HEK293T (cell line): ENCODE measurements at regions not wholly inside any gene's neighbourhood (a gene's known extent, or its start where the extent isn't known, plus 50 kb on each side); places are given as distances from the start of the nearest gene placed in this dataset.

Source experiments
- ARNT ChIP-seq: fragments of 450-650 bp; IDR thresholded peaks from 2 replicates; pipeline ENCODE4 v1.6.1; 2017; ENCODE audit warnings: mild to moderate bottlenecking
- BHLHE40 ChIP-seq: fragments of 450-650 bp; IDR thresholded peaks from 2 replicates; pipeline ENCODE4 v1.6.1; 2016; ENCODE audit warnings: mild to moderate bottlenecking, moderate library complexity, borderline replicate concordance
- CTBP1 ChIP-seq: fragments of 450-650 bp; IDR thresholded peaks from 2 replicates; pipeline ENCODE4 v1.6.1; 2016; ENCODE audit warnings: borderline replicate concordance
- ELF4 ChIP-seq: fragments of 450-650 bp; IDR thresholded peaks from 2 replicates; pipeline ENCODE4 v1.6.1; 2017; ENCODE audit warnings: antibody characterized with exemption
- FOXA1 ChIP-seq: fragments of 450-650 bp; IDR thresholded peaks from 2 replicates; pipeline ENCODE4 v1.6.1; 2016; ENCODE audit warnings: mild to moderate bottlenecking
- FOXK2 ChIP-seq: fragments of 450-650 bp; IDR thresholded peaks from 2 replicates; pipeline ENCODE4 v1.6.1; 2016; ENCODE audit warnings: mild to moderate bottlenecking
- FOXM1 ChIP-seq: fragments of 450-650 bp; IDR thresholded peaks from 2 replicates; pipeline ENCODE4 v1.6.1; 2017; ENCODE audit warnings: mild to moderate bottlenecking, borderline replicate concordance
- HDGF ChIP-seq: fragments of 450-650 bp; IDR thresholded peaks from 2 replicates; pipeline ENCODE4 v1.6.1; 2017; ENCODE audit warnings: antibody characterized with exemption, borderline replicate concordance
- L3MBTL2 ChIP-seq: fragments of 450-650 bp; conservative IDR thresholded peaks from 2 replicates; pipeline ENCODE4 v1.6.1; 2016; ENCODE audit warnings: mild to moderate bottlenecking
- LEF1 ChIP-seq: fragments of 450-650 bp; IDR thresholded peaks from 2 replicates; pipeline ENCODE4 v1.6.1; 2017; ENCODE audit warnings: mild to moderate bottlenecking, borderline replicate concordance
- NFRKB ChIP-seq: fragments of 450-650 bp; IDR thresholded peaks from 2 replicates; pipeline ENCODE4 v1.6.1; 2016; ENCODE audit warnings: mild to moderate bottlenecking, moderate library complexity
- SP1 ChIP-seq: fragments of 450-650 bp; IDR thresholded peaks from 2 replicates; pipeline ENCODE4 v1.6.1; 2017
- SUZ12 ChIP-seq: fragments of 450-650 bp; IDR thresholded peaks from 2 replicates; pipeline ENCODE4 v1.6.1; 2016; ENCODE audit warnings: mild to moderate bottlenecking
- TARDBP ChIP-seq: fragments of 450-650 bp; IDR thresholded peaks from 2 replicates; pipeline ENCODE4 v1.6.1; 2016

DNA sequence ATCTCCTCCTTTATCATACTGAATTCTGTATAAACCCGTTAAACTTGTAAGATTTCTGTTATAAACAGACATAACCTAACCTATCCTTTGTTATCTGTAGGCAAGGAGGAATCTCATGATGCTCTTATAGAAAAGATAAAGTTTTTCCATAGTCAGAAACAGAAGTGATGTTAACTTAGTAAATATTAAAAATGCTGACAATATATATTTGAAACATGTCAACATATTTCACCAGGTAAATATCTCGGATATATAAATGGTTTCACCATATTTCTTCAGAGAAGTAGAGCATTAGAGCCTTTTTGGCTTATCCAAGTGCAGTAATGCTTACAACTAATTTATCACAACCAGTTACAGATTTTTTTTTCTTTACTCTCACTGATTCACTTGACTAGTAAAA lies 625.9 kb downstream of the PDHA2 start:
- TF ChIP-seq FOXM1 (no peak), SUZ12 (no peak), L3MBTL2 (no peak), BHLHE40 (no peak), HDGF (no peak), TARDBP (no peak), SP1 (no peak), ELF4 (no peak), ARNT (no peak), FOXK2 (no peak), LEF1 (no peak), FOXA1 (no peak), CTBP1 (no peak), NFRKB (no peak)
